Loucy (cell line): ENCODE measurements at regions not wholly inside any gene's neighbourhood (a gene's known extent, or its start where the extent isn't known, plus 50 kb on each side); places are given as distances from the start of the nearest gene placed in this dataset.

Source experiments
- CTCF ChIP-seq: fragments of 200-600 bp; sonication (generic); conservative IDR thresholded peaks from 2 replicates; pipeline ENCODE4 v1.5.1; 2014; ENCODE audit warnings: mild to moderate bottlenecking, antibody characterized with exemption, low read length
- EZH2phosphoT487 ChIP-seq: fragments of 200-600 bp; IDR thresholded peaks from 2 replicates; pipeline ENCODE4 v1.6.1; 2018; ENCODE audit warnings: antibody characterized with exemption, mild to moderate bottlenecking, moderate library complexity, borderline replicate concordance

GRCh38 chr11:130645843-130646197, 197.4 kb downstream of the ADAMTS15 start:
- TF ChIP-seq EZH2phosphoT487 (no peak), CTCF (no peak)
